HepG2 (cell line): ENCODE measurements at regions not wholly inside any gene's neighbourhood (a gene's known extent, or its start where the extent isn't known, plus 50 kb on each side); places are given as distances from the start of the nearest gene placed in this dataset.

ENCODE experiments used
- ATAC-seq: fragments of 200-7000 bp; cut with Tn5 transposase; 3 replicates; pipeline ENCODE4 v1.9.1; 2020; ENCODE audit warnings: mild to moderate bottlenecking, moderate library complexity
- BruUV-seq: library from RNA; stranded (reverse); fragments of 400-500 nt; replicated peaks from 2 replicates; lab custom pipeline; 2021; lab: Mats Ljungman, UMichigan
- CTCF ChIA-PET: fragments of 300-600 bp; formaldehyde crosslinking; extraction: SDS; loops from one replicate; lab custom pipeline; 2021; ENCODE audit warnings: low total read pairs, inconsistent platforms, low intra/inter-chr PET ratio; lab: Yijun Ruan, JAX
- POLR2A ChIA-PET: fragments of 350-600 bp; sonication (Branson Sonifier 250); formaldehyde crosslinking; loops from one replicate; lab custom pipeline; 2020; ENCODE audit warnings: antibody characterized with exemption, inconsistent platforms; lab: Yijun Ruan, JAX
- DNase-seq: peaks from one replicate; pipeline ENCODE4 v3.0.0-alpha.2; 2015; ENCODE audit warnings: low spot score
- FAIRE-seq: peaks from 3 replicates; lab custom pipeline; 2011; peaks lifted over from hg19 to GRCh38; lab: Jason Lieb, UNC
- H2AFZ ChIP-seq: one replicate; pipeline ENCODE4 v1.6.1; 2011; ENCODE audit warnings: low read length, inconsistent platforms
- H3K27ac ChIP-seq: fragments of 300-600 bp; 3 replicates; pipeline ENCODE4 v1.8.0; 2011; ENCODE audit warnings: mixed run types, mild to moderate bottlenecking, mixed read lengths, low read length, inconsistent platforms; ENCODE audit not compliant: insufficient read depth; ENCODE audit errors: extremely low read length
- H3K27me3 ChIP-seq, 2 experiments: fragments of 200-600 bp in 1 of 2; 2 replicates in 1 of 2; 3 replicates in 1 of 2; pipeline versions ENCODE4 v1.6.0 to v1.8.0; 2011; ENCODE audit warnings: low read length in 2 of 2, mild to moderate bottlenecking in 2 of 2, moderate library complexity in 2 of 2, inconsistent platforms in 1 of 2; ENCODE audit not compliant: insufficient read depth in 2 of 2, control insufficient read depth in 1 of 2
- H3K36me3 ChIP-seq, 2 experiments: fragments of 200-600 bp in 1 of 2; replicated peaks in 1 of 2; 2 replicates in 1 of 2; 3 replicates in 1 of 2; pipeline versions ENCODE4 v1.5.1 to v1.8.0; 2011; ENCODE audit warnings: low read length in 2 of 2, inconsistent platforms in 1 of 2; ENCODE audit not compliant: insufficient read depth in 2 of 2, control insufficient read depth in 1 of 2
- H3K4me1 ChIP-seq: 2 replicates; pipeline ENCODE4 v1.5.1; 2012; ENCODE audit warnings: low read length, inconsistent platforms; ENCODE audit not compliant: insufficient read depth
- H3K4me2 ChIP-seq: 2 replicates; pipeline ENCODE4 v1.6.0; 2011; ENCODE audit warnings: low read depth, low read length, inconsistent platforms
- H3K4me3 ChIP-seq, 3 experiments: fragments of 200-600 bp in 1 of 3; sonication (generic), shearing (Covaris generic) in 1 of 3; replicated peaks in 1 of 3; 2 replicates each; pipeline ENCODE4 v1.5.1; 2011 to 2016; ENCODE audit warnings: low read length in 3 of 3, inconsistent platforms in 2 of 3, low read depth in 2 of 3, mild to moderate bottlenecking in 2 of 3, control low read depth in 1 of 3, mixed read lengths in 1 of 3; ENCODE audit not compliant: insufficient read depth in 1 of 3
- H3K79me2 ChIP-seq: one replicate; pipeline ENCODE4 v1.6.1; 2011; ENCODE audit warnings: low read length, inconsistent platforms; ENCODE audit not compliant: insufficient read depth
- H3K9ac ChIP-seq: 2 replicates; pipeline ENCODE4 v1.6.0; 2011; ENCODE audit warnings: mild to moderate bottlenecking, low read depth, low read length, inconsistent platforms; ENCODE audit not compliant: insufficient read depth
- H3K9me3 ChIP-seq: 2 replicates; pipeline ENCODE4 v1.5.1; 2012; ENCODE audit warnings: mild to moderate bottlenecking, low read length
- H4K20me1 ChIP-seq: 2 replicates; pipeline ENCODE4 v1.6.0; 2011; ENCODE audit warnings: inconsistent platforms, mild to moderate bottlenecking, low read length, moderate library complexity; ENCODE audit not compliant: insufficient read depth
- BATF2 ChIP-seq: sonication (generic); formaldehyde crosslinking; IDR thresholded peaks from 2 replicates; pipeline ENCODE4 v1.8.0; 2022; ENCODE audit warnings: mild to moderate bottlenecking, missing genetic modification reagents, moderate library complexity
- GATAD1 ChIP-seq: IDR thresholded peaks from 2 replicates; pipeline ENCODE4 v1.6.1; 2016; ENCODE audit warnings: missing genetic modification reagents, missing compliant biosample characterization
- HOMEZ ChIP-seq: IDR thresholded peaks from 2 replicates; pipeline ENCODE4 v1.6.1; 2016; ENCODE audit warnings: low read depth
- SAP130 ChIP-seq: IDR thresholded peaks from 2 replicates; pipeline ENCODE4 v1.6.1; 2016; ENCODE audit warnings: low read depth
- ZNF33B ChIP-seq: sonication (generic); formaldehyde crosslinking; IDR thresholded peaks from 2 replicates; pipeline ENCODE4 v1.5.1; 2020; ENCODE audit warnings: mild to moderate bottlenecking, missing genetic modification reagents
- ZNF605 ChIP-seq: sonication (generic); formaldehyde crosslinking; IDR thresholded peaks from 2 replicates; pipeline ENCODE4 v1.8.0; 2022; ENCODE audit warnings: mild to moderate bottlenecking, missing genetic modification reagents
- ZNF629 ChIP-seq: sonication (generic); formaldehyde crosslinking; conservative IDR thresholded peaks from 2 replicates; pipeline ENCODE4 v1.5.0; 2020; ENCODE audit warnings: missing genetic modification reagents
- ZNF639 ChIP-seq: conservative IDR thresholded peaks from 2 replicates; pipeline ENCODE4 v1.6.1; 2018; ENCODE audit warnings: missing genetic modification reagents
- ZNF646 ChIP-seq: sonication (generic); formaldehyde crosslinking; IDR thresholded peaks from 2 replicates; pipeline ENCODE4 v1.9.0; 2021; ENCODE audit warnings: mild to moderate bottlenecking, missing genetic modification reagents
- ZNF768 ChIP-seq: sonication (generic); formaldehyde crosslinking; IDR thresholded peaks from 2 replicates; pipeline ENCODE4 v1.4.0; 2020; ENCODE audit warnings: missing genetic modification reagents
- WGBS: methylation state at CpG from one replicate; pipeline ENCODE4 v1.1.6; 2017; ENCODE audit warnings: low lambda C conversion rate; 5-methylcytosine and 5-hydroxymethylcytosine counted together
- in situ Hi-C: cut with HindIII; loops from 2 replicates; pipeline ENCODE4 v1.10.0; 2017; ENCODE audit warnings: low pct_unique_long_range_greater_than_20kb; ENCODE audit not compliant: extremely low pct_ligation_motif_present
- intact Hi-C: fragments of 100-400 bp; cut with micrococcal nuclease; formaldehyde crosslinking; loops from one replicate; pipeline ENCODE4 v1.10.0; 2022; ENCODE audit not compliant: unreplicated experiment

- intact Hi-C loops: no loop called here
- in situ Hi-C loops: loop anchor here (25.0 kb wide), 1 partner anchor 493 kb away; no protein-coding TSS in a partner anchor
- no peaks in the 10 kb centered on the region for H3K79me2 ChIP-seq
- no peaks in the 10 kb centered on the region for H3K4me1 ChIP-seq
- H3K4me3 ChIP-seq: no peak overlapping the region
- ChIA-PET CTCF (no interaction called here), POLR2A (no interaction called here)
- H2AFZ ChIP-seq: no peak overlapping the region
- no peak overlapping the region for H3K9ac ChIP-seq
- no peak for TF ChIP-seq ZNF768 (CRISPR knock-in tag)
- TF ChIP-seq ZNF646: no peak
- no peak for TF ChIP-seq GATAD1 (CRISPR knock-in tag)
- no peak for TF ChIP-seq ZNF33B (CRISPR knock-in tag)
- no peak for TF ChIP-seq ZNF629 (CRISPR knock-in tag)
- no peak for TF ChIP-seq HOMEZ (CRISPR knock-in tag)
- TF ChIP-seq BATF2 (CRISPR knock-in tag): no peak
- no peak for TF ChIP-seq ZNF639 (CRISPR knock-in tag)
- TF ChIP-seq SAP130 (CRISPR knock-in tag): no peak
- no peak for TF ChIP-seq ZNF605 (CRISPR knock-in tag)
- TF ChIP-seq, all 625 proteins: peak for 0
- H4K20me1 ChIP-seq: no peaks in the 10 kb centered on the region
- 3% methylated on average over 5 of the region's 5 CpGs for WGBS
- BruUV-seq: no TSS peak
- H3K36me3 ChIP-seq: no peaks in the 10 kb centered on the region
- no peak overlapping the region for H3K4me2 ChIP-seq
- ATAC-seq: no peak
- H3K27ac ChIP-seq: no peak overlapping the region
- no peak for FAIRE-seq
- DNase-seq: no peak
- no peaks in the 10 kb centered on the region; a peak in 1 of 5 replicates for H3K27me3 ChIP-seq
- H3K9me3 ChIP-seq: no peaks in the 10 kb centered on the region
Observed at GRCh38 chr5:7269591-7270274, 126.2 kb upstream of the ADCY2 start.
